Jurkat, Clone E6-1 (cell line): ENCODE measurements at regions not wholly inside any gene's neighbourhood (a gene's known extent, or its start where the extent isn't known, plus 50 kb on each side); places are given as distances from the start of the nearest gene placed in this dataset.

ENCODE experiments used
- DNase-seq: peaks from one replicate; pipeline ENCODE4 v3.0.0-alpha.2; 2011; ENCODE audit warnings: low read depth, low spot score
- H3K4me3 ChIP-seq: 2 replicates; pipeline ENCODE4 v1.5.1; 2011; ENCODE audit warnings: mild to moderate bottlenecking, low read length, control low read depth, moderate library complexity

DNA sequence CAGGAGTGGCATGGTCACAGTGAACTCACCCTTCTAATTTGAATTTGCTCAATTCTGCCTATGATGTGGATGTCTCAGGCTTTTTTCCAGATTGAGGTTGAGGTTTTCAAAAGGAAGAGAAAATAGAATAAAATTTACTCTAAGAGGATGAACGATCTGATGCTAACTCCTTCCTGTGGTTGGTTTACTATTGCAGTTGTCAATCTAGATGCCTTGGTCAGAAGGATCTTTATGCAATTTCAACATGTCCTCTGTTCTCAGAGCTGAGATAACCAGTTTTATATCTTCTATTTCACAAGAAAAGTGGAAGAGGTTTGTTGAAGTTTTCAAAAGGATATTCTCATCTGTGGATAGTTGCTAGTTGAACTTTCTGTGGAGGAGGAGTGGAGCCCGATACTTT lies 150.7 kb upstream of the WDR11 start:
- H3K4me3 ChIP-seq, result no peak overlapping the region
- DNase-seq, result no peak

DNA sequence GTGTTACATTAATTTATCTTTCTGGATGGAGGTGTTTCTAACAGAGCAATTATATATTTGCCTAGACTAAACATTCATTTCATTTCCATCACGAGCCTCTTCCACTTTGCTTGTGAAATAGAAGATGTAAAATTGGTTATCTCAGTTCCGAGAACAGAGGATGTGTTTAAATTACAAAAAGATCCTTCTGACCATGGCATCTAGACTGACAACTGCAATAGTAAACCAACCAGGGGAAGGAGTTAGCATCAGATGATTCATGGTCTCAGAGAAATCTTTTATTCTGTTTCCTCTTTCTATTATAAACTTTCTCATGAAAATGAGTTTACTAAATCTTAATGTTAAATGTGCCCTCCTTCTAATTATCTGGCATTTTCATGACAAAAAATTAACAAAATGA lies 149.8 kb upstream of the WDR11 start:
- no peak overlapping the region for H3K4me3 ChIP-seq
- DNase-seq, result no peak

DNA sequence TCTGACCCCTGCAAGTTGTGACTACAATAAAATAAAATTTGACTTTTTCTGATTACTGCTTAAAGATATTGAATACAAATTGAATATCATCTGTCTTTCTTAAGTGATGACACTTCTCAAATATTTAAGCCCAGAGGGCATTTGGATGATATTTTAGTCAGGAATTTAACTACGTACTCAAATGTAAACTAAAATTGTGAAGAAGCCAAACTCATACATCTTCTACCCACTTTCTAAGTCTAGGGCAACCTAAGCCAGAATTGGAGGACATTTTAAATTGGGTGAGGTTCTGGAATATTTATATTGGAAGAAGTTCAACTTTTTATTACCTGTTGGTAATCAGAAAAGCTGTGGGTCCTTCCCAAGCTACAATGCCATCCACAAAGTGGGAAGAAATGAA lies 149.1 kb upstream of the WDR11 start:
- no peak for DNase-seq
- no peak overlapping the region for H3K4me3 ChIP-seq

DNA sequence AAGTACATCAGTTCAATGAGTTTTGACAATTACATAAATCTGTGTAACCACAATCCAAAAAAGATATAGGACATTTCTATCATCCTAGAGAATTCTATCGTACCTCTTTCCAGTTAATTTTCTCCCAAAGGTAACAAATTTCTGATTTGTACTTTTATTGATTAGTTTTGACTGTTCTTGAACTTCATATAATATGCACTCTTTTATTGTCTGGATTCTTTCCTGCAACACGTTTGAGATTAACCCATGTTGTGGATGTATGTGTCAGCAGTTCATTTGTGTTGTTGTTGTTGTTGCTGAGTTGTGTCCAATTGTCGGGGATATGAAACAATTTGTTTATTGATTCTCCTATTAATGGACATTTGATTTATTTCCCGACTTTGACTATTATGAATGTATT lies 145.9 kb upstream of the WDR11 start:
- DNase-seq, result no peak
- H3K4me3 ChIP-seq, result no peak overlapping the region

DNA sequence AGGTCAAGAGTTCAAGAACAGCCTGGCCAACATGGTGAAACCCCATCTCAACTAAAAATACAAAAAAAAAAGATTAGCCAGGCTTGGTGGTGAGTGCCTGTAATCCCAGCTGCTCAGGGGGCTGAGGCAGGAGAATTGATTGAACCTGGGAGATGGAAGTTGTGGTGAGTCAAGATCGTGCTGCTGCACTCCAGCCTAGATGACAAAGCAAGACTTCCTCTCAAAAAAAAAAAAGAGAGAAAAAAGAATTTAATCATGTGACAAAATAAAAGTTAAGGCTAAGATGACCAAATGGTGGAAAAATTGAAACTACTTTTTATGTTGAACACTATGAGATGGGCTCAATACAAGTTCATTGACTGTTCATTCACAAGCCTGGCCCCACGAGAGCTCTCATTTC lies 141.1 kb upstream of the WDR11 start:
- no peak overlapping the region for H3K4me3 ChIP-seq
- no peak for DNase-seq

DNA sequence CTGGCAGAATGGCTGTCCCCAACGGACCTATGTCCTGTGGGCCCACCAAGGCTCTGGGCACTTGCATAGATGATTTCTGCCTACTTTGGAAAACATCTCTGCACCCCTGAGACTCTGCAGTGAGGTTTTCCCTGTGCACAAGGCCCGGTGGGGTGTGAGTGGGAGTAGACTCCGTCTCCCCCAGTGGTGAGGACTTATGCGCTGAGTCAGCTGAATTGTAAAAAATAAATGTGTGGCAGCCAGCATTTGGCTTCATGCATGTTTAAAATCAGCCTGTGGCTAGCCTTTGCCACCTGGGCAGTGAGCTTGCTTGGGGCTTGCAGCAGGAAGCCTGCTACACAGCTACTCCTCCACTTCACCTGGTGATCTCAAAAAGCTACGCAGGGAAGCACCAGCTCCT lies 139.3 kb upstream of the WDR11 start:
- DNase-seq, result no peak
- no peak overlapping the region for H3K4me3 ChIP-seq

DNA sequence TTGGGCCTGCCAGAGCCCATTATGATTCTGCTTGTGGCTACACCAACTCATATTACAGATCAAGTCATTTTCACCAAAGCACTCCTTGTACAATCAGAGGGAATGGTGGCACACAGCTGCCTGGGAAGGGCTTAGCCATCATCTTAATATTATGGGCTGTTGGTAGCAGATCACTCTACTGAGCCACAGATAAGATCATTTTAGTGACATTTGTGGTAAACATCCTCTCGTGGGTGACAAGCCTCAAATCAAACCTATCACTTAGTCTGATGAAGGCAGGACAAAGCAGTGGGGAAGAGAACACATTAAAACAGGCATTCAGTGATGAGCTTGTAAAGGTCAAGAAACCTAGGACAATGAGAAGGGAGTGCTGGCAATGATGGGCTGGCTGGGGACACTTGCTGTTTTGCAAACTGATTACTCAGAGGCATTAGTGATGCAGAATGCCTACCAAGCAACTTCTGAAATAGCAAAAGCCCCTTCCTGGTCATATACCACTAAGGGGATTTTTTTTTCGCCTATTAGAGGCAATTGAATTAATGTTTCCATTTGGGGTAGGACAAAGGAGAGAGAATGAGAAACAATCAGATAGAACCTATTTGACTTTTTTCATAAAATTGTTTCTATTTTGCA lies 137.5 kb upstream of the WDR11 start:
- no peak for DNase-seq
- H3K4me3 ChIP-seq, result no peak overlapping the region

DNA sequence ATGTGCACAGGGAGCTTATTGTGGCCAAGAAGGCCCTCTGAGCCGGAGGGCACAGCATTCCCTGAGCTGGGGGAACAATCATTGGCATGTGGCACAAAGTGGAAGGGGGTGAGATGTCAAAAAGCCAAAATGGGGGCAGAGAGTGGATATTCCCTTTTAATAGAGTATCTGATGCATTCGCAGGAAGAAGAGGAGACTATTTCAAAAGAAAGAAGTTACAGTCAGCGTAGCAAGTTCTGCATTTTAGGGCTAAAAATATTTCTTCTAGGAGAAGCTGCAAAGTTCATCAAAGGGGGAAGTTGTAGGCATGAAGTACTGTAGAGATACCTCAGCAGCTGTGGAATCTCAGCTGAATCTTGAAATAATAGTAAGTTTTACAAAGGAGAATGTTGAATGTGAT lies 136.0 kb upstream of the WDR11 start:
- DNase-seq, result no peak
- no peak overlapping the region for H3K4me3 ChIP-seq

DNA sequence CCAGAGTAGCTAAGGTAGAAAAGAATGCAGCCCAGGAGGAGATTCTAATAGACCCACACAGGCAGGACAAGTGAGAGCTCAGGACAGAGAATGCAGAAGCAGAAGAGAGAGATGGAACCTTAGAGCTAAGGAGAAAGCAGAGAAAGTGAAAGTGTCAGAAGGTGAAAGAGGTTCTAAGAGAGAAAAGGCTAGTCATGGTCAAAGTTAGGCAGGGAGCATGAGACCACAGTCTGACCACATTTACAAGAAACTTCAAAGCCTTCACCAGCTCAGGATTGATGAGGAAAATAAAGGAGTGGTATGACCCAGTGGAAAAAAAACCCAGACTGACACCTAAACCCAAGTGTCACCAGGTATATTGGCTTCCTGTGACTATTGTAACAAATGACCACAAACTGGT lies 131.8 kb upstream of the WDR11 start:
- no peak overlapping the region for H3K4me3 ChIP-seq
- no peak for DNase-seq

DNA sequence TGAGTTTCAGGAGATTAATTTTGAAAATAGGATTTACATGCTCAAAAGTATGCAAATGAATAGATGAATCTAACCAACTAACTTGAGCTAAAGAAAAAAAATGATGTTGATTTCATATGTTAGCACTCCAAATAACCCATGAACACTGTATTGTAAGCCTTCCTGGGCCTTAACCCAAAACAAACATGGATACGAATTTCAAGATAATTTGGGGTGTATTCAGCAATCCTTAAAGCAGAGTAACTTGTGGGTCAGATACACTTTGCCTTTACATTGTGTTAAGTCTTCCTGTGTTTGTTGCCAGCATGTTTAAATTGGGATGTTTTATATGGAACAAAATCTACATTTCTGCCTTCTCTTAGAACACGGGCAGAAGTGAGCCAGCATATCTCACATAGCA lies 124.2 kb upstream of the WDR11 start:
- no peak for DNase-seq
- H3K4me3 ChIP-seq, result no peak overlapping the region

DNA sequence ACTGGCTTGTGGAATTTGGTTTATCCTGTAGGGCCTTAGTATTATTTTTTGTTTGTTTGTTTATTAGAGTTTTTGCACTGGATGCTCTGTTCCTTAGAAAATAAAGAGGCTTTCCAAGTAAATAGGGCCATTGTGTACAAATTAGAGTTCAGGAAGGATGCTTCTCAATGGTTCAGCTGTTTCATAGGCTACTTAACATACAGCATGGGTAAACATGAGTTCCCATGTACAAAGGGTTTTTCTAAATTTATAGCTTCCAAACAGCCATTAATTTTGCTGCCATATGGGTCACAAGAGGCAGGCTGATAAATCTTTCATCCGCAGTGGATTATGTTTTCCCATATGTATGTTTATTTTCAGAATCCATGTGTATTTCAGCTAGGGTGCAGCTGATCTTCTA lies 121.6 kb upstream of the WDR11 start:
- no peak overlapping the region for H3K4me3 ChIP-seq
- no peak for DNase-seq

DNA sequence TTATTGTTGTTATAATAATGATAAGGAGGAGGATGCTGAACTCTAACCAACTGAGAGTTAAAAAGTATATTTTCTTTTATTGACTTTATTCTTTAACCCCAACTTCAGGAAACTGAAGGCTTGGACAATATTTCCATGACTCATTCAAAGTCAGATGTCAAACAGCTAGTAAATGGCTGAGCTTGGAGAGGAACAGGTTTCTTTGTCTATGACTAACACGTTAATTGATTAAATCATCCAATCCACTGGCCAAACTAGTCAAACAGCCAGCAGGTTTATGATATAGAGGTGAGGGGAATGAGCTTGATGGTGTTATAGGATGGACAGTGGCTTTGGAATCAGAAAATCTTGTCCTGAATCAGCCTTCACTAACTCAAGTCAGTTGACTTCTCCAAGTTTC lies 119.1 kb upstream of the WDR11 start:
- no peak for DNase-seq
- H3K4me3 ChIP-seq, result no peak overlapping the region

DNA sequence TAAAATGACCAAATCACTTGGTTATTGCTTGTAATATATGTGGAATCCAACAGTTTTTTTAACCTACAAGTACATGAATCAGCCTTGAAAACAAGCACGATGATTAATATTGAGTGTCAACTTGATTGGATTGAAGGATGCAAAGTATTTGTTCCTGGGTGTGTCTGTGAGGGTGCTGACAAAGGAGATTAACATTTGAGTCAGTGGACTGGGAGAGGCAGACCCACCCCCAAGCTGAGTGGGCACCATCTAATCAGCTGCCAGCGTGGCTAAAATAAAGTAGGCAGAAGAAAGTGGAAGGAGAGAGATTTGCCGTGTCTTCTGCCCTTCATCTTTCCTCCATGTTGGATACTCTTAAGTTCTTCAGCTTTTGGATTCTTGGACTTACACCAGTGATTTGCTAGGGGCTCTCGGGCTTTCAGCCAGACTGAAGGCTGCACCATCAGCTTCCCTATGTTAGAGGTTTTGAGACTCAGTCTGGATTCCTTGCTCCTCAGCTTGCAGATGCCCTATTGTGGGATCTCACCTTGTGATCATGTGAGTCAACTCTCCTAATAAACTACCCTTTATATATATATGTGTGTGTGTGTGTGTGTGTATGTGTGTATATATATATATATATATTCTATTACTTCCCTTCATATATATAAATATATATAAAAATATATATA lies 118.4 kb upstream of the WDR11 start:
- H3K4me3 ChIP-seq, result no peak overlapping the region
- DNase-seq, result no peak

DNA sequence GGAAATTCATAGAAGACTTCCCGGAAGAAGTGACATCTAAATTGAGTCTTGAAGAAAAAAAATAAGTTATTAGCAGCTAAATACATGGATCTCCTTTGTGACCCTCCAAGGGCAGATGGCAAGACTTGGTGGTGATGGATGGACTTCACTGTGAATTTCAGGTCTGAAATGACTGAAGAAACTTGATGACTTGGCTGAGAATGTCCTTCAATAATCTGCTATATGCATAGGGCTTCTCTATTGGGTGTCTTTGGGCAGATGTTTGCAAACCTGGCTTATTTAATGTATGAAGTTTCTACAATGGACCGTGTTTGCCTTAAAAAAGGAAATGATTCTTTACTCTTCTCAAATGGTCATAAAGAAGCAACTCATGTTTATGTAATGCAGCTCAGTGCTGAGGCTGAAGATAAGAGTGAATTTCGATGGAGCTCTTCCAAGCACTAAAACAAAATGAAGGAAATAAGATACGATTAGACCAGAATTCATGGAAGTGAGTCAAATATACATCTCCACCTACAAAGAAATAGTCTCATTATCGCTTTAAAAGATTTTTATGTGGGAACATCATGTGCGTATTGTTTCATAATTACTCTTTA lies 116.6 kb upstream of the WDR11 start:
- H3K4me3 ChIP-seq, result no peak overlapping the region
- no peak for DNase-seq

DNA sequence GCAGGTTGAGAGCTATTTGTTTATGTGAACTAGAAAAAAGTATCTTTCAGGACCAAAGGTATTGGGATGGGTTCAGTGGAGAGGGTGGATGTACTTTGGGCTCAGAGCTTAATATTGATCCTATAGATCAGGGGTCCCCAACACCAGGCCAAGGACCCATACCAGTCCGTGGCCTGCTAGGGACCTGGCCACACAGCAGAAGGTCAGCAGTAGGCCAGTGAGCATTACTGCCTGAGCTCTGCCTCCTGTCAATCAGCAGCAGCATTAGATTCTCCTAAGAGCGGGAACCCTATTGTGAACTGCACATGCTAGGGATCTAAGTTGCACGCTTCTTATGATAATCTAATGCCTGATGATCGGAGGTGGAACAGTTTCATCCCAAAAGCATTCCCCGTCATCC lies 115.8 kb upstream of the WDR11 start:
- no peak for DNase-seq

DNA sequence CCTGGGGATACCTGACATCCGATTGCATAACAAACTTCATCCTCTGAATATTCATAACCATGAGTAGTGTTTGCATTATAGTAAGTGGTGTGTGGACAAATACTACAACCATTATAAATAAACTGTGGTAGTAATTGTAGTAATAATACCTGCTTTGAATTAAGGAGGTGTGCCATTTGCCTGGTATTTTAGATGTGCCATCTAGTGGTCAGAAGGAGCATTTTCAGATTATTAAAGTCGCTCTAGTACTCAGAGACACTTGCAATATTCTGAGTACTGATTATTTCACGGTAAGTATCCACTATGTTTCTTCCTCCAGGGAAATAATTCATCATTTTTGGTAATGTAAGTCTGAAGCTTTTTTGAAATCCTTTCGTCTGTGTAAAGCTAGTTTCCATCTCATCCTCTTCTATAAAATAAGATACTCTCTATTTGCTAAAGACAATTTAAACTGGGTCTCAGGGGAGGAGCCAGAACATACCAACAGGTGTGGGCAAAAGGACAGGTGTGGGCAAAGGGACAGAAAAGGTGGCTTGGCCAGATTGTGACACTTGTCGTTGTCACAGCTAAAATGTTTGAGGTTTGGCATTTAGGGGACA lies 115.3 kb upstream of the WDR11 start:
- peak; percentile 32 for DNase-seq
- H3K4me3 ChIP-seq, result no peak overlapping the region

More for the DNA sequence above, 115.8 kb upstream of the WDR11 start:
- no peak overlapping the region for H3K4me3 ChIP-seq

DNA sequence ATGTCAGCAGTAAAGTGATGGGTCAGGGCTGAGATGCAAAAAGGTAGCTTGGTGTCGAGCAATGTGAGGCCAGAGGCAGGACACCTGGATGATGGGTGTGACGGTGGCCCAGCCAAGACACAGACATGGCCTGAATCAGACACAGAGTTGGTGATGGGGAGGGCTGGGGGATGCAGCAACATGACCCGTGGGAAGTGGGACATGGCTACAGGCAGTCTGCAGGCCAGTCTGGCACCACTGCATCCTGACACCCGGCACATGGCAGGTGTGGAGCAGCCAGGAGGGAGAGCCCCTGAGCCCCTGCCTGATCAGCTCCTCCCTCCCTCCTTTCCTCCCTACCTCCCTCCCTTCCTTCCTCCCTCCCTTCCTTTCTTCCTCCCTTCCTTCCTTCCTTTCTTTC lies 114.8 kb upstream of the WDR11 start:
- DNase-seq, result no peak
- no peak overlapping the region for H3K4me3 ChIP-seq

DNA sequence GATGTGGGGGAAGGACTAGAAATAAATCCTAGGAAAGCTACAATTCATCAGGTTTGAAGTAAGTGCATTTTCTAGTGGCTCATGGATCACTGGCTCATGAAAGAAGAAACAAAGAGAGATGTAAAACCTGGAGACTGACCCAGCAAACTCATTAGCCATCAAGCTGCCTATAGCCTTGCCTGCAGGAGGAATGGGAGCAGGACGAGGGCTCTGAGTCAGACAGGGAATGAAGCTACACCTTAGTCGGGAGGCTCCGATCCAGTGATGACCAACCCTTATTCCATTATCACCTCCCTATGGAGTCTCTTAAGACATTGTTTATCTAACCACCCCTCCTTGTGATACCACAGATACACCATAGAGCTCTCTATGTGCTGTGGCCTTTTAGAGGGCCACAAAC lies 112.5 kb upstream of the WDR11 start:
- H3K4me3 ChIP-seq, result no peak overlapping the region
- no peak for DNase-seq

DNA sequence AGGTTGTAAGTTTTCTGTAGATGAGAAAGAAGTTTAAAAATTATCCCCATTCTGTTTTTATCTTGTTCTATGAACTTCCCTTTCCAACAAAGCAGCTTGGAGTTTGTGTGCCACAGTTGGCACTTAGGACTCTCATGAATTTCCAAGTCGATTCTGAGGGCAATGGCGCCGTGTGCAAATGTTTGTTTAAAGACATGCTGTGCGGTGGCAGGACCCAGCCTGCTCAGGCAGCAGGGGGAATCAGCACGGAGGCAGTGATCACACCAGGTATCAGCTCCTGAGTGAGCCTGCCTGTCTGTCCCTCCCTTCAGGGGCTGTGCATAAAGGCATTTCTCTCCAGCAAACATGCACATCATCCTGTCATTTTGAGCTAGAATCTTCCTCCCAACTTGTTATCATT lies 109.8 kb upstream of the WDR11 start:
- no peak overlapping the region for H3K4me3 ChIP-seq
- DNase-seq, result no peak

DNA sequence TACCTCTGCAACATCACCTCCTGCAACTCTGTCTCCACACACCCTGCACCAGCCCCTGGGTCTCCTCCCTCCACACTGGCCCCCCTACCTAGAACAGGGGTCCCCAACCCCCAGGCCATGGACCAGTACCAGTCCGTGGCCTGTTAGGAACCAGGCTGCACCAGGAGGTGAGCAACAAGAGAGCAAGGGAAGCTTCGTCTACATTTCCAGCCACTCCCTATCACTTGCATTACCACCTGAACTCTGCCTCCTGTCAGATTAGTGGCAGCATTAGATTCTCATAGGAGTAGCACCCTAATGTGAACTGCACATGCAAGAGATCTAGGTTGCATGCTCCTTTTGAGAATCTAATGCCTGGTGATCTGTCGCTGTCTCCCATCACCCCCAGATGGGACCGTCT lies 108.8 kb upstream of the WDR11 start:
- no peak for DNase-seq

DNA sequence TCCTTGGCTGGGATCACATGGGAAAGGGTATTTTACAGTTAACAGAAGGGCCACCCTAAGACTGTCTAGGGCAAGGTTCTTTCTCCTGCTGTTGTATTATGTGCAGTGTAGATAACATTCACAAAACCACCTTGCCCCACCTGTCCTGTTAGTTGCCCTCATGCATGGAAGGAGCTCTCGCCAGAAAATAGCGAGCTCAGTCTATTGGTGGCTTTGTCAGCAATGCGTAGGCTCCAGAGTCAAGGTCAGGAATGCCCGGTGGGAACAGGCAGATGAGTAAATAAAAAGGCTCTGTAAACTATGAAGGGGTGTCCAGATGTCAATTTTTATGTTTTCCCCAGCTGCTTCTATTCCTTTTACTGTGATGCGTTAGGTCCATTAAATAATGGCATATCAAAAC lies 107.1 kb upstream of the WDR11 start:
- no peak overlapping the region for H3K4me3 ChIP-seq
- no peak for DNase-seq

More for the DNA sequence above, 108.8 kb upstream of the WDR11 start:
- no peak overlapping the region for H3K4me3 ChIP-seq
